ENCODE measurements at regions not wholly inside any gene's neighbourhood (a gene's known extent, or its start where the extent isn't known, plus 50 kb on each side); places are given as distances from the start of the nearest gene placed in this dataset.
"Not testable (repeated sequence)": the region's sequence is repeated elsewhere in the genome, so short reads cannot be mapped to it uniquely, and the experiment has no call there.

DNA sequence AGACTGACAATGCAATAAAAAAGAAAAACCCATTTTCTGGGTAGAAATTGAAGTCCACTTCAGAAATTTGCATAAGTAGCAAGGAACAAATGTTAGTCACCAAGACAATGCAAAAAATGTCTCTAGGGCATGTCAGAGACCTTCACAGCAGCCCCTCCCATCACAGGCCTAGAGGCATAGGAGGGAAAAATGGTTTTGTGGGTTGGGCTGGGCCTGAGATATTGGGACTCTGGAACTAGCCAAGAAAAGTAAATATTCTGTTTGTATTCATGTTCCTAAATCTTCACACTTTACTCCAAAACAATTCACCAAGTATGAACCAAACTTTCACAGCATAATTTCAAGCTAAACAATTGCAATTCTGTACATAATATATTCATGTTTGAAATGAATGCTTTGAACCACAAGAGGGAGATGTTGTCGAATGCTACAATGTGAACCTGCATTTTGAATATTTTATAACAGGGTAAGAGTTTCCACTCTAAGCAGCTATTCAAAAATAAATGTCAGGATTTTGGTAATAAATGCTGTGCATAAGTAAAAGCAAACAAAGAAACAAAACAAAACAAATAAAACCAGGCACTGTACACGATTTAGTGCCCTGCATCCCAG, 429.2 kb downstream of the OTOL1 start:
- DNase-seq = no peak

- DNase-seq = no peak
These were observed 430.5 kb downstream of the OTOL1 start for GRCh38 chr3:161927131-161927530.

DNA sequence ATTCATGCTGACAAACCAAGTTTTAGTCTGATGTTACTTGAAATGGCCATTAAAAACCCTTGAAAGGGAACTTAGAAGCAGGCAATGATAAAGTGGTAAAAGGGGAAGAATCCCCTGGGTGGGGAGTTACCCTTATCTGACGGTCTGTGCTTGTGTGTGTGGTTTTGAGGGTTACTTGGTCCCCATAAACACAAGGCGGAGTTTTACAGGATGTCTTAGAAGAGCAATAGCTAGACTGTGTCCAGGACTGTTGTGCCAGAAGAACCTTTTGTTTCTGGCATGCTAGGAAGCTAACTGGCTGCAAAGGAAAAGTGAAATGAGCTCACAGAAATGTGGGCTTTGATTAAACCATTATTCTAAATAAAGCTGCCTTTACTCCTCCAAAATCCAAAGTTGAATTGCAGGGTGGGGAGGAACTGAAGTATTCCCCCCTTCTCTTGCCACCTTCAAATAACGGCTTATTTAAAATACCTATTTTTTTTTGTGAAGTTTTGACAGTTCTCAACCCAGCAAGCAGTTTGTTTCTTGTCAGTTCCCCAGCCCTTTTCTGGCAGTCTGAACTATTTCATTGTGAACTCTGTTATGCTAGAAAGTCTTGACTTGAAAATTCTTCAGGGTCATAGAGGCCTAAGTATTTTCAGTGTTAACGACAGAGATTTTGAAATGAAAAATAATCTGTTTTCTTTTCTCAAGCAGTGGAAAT, 443.5 kb downstream of the OTOL1 start:
- no peak for DNase-seq

GRCh38 chr3:161940621-161940965, 444.0 kb downstream of the OTOL1 start:
- no peak for DNase-seq

- DNase-seq = no peak
These were observed 445.3 kb downstream of the OTOL1 start for GRCh38 chr3:161941891-161942290.

- DNase-seq = not testable (repeated sequence)
These were observed 447.3 kb downstream of the OTOL1 start for GRCh38 chr3:161943801-161944345.

GRCh38 chr3:161946443-161946960, 449.9 kb downstream of the OTOL1 start:
- DNase-seq = no peak

GRCh38 chr3:161950318-161950868, 453.8 kb downstream of the OTOL1 start:
- no peak for DNase-seq

- no peak for DNase-seq
These were observed 460.9 kb downstream of the OTOL1 start for GRCh38 chr3:161957467-161957866.

GRCh38 chr3:161964857-161965256, 468.2 kb downstream of the OTOL1 start:
- no peak for DNase-seq

GRCh38 chr3:161969867-161970266, 473.3 kb downstream of the OTOL1 start:
- DNase-seq = no peak

GRCh38 chr3:161975201-161975600, 478.6 kb downstream of the OTOL1 start:
- no peak for DNase-seq

DNA sequence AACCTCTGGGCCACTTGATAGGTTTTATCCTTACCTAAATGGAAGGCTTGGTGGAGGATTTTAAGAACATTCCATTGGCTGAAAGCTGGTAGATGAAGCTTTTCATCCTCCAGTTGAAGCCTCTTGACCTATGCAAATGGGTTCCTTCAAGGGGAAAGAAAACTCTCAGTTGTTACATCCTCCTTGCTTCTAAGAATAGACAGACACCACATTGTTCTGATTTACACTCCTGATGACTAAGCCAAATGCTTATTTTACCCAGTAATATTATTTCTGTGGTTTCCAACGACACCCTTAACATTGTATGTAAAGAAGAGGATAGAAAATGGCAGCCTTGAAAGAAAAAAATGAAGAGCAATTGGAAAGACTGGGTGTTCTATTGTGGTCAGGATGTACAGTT, 480.5 kb downstream of the OTOL1 start:
- no peak for DNase-seq

DNA sequence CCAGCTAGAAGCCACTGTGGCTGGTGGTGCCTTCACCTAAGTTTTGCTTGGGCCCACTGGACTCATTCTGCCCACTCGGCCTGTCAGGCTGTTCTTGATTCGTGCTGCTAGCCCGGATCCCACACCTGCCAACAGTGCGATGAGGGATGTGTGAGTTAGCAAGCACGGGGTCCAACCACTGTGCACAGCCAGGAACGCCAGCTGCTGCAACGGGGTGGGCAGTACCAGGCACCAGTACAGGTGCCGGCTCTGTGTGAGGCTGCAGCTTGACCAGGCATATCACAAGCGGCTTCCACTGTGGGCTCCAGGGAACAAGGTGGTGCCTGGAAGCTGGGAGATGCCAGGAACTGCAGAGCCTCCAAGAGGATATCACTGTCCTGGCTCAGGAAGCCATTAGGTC, 481.2 kb downstream of the OTOL1 start:
- DNase-seq = no peak

DNA sequence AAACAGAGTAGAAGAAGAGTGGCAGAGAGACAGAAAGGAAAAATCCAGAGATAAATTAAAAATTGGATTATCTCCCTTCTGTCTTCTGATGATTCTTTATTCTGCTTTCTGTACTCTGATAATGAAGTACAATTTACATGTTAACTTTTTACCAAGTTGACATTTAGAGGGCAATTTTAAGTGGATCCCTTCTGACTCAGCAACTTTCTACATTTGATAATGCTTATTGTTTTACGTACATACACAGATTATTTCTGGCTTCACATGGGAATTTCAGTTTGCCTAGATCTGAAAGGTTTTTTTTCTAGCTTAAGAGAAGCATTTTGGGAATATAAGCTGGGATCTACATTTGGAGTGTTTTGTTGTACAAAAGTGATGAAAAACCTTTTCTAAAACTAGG, 491.3 kb downstream of the OTOL1 start:
- DNase-seq = no peak

GRCh38 chr3:161989012-161989411, 492.4 kb downstream of the OTOL1 start:
- no peak for DNase-seq

DNA sequence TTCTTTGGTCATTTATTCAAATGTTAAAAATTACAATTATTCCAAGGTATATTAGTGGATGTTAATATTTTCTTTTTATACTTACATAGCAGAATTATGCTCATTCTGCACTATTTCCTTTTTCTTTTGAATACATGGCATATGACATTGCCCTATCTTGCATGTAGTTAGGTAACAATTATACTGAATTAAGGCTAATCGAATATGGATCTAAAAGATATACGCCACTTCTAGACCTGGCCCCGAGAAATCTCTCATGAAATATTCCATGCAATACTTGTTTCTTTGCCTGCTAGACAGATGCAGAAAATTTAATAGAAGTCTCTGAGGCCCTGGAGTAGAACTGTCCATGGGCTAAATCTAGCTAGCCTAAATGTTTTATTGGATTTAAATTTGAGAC, 493.4 kb downstream of the OTOL1 start:
- DNase-seq = no peak

GRCh38 chr3:161991901-161992540, 495.4 kb downstream of the OTOL1 start:
- no peak for DNase-seq

DNA sequence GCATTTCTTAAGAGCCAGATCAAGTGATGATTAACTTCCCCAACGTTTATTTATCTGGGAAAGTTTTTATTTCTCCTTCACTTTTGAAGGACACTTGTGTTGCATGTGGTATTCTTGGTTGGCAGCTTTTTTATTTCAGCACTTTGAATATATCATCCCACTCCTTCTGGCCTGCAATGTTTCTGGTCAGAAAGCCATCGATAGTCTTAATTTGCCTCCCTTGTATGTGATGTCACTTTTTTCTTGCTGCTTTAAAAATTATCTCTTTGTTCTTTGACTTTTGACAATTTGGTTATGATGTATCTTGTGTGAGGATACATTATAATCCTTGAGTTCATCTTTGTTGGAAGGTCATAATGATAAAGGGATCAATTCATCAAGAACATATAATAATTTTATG, 503.2 kb downstream of the OTOL1 start:
- DNase-seq = no peak

- DNase-seq = no peak
These were observed 511.1 kb downstream of the OTOL1 start for GRCh38 chr3:162007722-162008121.

DNA sequence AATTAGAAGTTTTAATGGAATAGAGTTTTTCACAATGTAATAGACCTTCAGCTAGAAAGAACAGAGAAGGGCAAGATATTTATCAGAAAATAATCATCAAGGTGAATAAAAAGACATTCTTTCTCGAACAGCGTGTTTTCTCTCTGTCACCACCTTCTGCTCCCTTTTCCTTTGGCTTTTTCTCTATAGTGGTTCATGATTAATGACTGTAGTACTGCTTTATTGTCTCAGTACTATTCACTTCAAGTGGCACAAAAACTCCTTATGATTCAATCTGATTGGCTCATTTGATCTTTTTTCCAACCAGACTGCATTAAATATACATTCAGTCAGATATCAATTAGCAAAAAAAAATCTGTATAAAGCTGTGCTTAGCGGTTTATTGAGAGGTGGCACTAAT, 516.0 kb downstream of the OTOL1 start:
- no peak for DNase-seq

DNA sequence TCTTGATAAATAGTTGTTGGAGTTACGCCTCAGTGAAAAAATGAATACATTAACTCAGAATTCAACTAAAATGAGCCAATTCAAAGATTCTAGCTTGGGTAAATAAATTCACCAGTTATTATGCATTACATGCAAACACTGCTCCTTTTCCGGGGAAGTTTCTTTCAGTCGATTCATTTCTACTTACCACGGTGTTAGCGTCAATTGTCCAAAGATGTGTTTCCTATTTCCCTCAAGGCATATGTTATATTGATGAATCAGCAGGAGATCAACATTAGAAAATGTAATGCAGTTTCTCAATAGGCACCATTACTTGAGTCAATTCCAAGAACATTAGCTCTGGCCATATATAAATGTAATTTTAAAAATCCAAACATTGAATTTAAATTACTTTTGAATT, 517.7 kb downstream of the OTOL1 start:
- DNase-seq = no peak

- DNase-seq = no peak
These were observed 519.2 kb downstream of the OTOL1 start for GRCh38 chr3:162015856-162016255.

GRCh38 chr3:162019817-162020216, 523.2 kb downstream of the OTOL1 start:
- DNase-seq = no peak

Data from NCI-H1048 (cell line).